CD4-positive, alpha-beta T cell treated with Interleukin-17A for 1 hour (primary cell): ENCODE measurements at regions not wholly inside any gene's neighbourhood (a gene's known extent, or its start where the extent isn't known, plus 50 kb on each side); places are given as distances from the start of the nearest gene placed in this dataset.

Experiments used
- DNase-seq: peaks from one replicate; pipeline ENCODE4 v3.0.0-alpha.2; 2020

DNA sequence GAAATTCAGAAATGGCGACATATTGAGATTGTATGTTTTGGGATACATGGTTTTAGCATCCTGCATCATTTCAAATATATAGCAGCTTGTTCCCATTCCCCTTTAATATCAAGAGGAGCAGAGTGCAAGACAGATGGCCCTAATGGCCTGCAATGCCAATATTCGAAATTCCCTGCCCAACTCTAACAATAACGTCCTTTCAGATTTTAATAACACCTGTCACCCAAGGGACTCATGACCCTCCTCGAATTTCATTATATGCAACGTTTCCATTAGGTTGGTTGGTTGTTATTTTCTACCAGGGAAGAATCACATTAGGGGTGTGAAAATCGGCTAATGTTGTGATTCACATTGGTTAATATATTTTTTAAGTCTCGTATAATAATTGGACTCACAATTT is 170.0 kb downstream of the TNFSF13B start:
- DNase-seq: no peak

DNA sequence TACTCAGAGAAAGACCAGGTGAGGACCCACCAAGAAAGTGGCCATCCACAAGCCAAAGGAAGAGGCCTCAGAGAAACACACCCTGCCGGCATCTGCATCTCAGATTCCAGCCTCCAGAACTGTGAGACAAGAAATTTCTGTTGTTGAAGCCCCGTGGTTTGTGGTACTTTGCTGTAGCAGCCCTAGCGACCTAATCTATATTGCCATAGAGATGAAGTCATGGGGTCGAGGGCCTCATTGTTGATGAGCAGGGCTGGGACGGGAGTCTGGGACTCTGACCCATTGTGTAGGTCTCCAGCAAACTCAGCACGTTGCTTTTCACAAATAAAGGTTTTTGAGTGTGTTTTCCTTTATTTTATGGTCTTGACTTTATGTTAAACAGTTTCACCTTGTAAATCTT is 174.9 kb downstream of the TNFSF13B start:
- no peak for DNase-seq

DNA sequence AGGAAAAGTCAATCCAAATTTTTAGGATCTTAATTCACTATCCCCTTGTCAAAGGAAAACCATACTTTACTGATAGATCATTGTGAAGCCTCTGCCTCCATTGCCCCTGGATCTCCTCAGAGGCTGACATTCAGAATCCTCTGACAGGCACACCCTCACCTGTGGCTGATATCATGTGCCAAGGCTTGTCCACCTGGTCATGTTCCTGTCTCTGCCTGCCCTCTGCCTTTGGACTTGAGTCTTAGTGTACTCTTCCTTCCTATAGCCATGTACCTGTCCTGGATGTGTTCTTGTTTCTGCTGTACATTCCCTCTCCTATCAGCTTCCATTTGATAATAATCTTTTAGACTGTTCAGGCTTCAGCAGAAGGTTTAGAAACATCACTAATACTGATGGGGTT is 179.4 kb downstream of the TNFSF13B start:
- DNase-seq: no peak

DNA sequence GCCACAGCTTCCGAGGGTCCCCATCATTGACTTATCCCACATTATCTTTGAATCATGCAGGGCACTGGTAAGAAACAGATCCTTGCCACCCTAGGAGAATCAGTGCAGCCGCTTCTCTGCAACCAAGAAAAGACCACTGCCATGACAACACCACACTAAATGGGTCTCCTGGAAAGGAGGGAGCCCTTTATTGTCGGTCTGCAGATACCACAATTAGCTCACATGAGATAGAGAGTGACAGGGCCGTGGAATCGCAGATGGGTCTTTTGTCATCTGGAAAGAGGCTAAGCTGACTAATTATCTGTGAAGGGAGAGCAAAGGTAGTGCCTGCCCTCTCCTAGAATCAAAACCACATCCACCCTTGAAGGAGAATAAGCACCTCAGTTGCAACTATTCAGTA is 178.3 kb upstream of the MYO16 start:
- no peak for DNase-seq

DNA sequence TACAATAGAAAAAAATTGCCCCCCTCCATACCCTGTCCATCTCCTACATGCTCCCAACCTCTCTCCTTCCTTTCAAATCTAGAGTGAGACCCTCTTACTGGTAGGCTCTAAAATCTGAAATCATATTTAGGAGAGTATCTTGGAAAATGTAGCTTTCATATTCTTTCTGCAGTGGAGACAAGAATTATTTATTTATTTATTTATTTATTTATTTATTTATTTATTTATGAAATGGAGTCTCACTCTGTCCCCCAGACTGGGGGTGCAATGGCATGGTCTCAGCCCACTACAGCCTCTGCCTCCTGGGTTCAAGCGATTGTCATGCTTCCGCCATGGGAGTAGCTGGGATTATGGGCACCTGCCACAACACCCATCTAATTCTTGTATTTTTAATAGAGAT is 174.1 kb upstream of the MYO16 start:
- no peak for DNase-seq

DNA sequence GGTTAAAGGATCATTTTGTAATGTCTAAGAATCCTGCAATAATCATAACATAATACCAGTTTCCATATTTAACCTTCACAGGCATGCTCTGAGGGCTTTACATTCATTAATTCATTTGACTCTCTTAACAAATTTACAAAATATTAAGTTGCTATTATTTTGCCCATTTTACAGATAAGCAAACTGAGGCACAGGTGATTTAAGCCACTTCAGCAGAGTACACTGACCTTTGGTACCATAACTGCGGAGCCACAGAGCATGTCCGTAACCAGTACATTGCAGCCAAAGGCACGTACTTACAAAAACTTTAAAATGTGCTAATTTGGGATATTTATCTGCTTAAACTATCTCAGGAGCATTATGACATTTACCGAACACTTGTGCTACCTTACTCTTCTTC is 169.4 kb upstream of the MYO16 start:
- no peak for DNase-seq

DNA sequence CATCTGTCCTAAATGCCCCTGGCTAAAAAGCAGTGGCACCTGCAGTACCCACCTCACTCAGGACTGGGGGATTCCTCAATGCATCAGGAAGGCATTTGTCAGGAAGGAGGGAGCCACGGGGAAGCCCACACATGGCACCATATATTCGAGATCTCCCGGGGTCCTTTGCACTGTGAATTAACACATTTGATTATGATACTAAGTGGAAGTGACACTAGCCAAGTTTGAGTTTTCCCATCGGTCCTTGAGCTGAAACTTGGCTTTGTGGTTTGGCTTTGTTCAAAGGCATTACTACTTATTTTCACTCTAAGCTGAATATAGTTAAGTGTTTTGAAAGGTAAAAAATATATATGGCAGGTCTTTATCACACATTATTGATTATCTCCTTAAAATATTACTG is 168.7 kb upstream of the MYO16 start:
- no peak for DNase-seq

DNA sequence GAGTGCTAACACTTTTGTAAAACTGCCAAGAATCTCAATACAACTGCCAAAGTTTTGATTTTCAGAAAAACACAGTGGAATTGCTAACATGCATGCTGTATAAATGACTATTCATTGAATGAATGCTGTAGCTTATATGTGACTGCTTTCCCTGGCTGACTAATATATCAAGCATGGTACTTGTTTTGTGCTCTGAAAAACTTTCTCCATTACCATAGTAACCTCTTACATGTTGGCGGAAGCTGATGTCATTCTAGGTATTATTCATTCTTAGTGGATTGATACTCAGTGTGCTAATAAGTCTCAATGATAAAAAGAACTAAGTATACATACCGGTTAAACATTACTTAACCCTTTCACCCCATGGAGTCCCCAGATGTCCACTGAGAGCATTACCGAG is 166.1 kb upstream of the MYO16 start:
- peak; percentile 14 for DNase-seq

DNA sequence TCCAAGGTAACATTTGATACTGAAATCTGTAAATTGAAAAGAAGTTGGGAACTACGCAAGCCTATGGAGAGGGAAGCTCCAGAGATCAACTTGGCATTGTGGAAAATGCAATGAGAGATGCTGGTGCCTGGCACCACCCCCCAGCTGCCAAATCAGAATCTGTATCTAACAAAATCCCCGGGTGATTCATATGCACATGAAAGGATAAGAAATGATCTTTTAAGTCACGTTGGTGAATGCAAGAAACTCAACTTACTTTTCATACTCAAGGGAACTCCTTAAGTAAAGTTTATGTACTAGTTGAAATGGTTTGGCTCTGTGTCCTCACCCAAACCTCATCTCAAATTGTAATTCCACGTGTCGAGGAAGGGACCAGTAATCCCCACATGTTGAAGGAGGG is 158.5 kb upstream of the MYO16 start:
- DNase-seq: no peak

DNA sequence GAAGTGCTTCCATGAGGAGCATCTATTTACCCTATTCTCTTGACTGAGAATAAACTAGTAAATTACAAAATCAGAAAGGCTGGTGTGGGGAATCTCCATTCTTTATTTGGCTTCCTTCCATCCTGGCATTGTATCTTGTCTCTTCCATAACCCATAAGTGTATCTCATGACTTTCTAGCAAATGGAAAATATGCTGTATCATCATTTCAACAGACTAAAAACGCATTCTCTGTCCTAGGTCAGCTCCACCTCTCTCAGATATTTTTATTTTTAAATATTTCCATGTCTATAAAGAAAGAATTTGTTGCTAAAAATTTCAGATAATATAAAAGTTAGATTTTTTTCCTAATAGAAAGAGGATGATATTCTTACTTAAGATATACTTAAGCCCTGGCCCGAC is 154.2 kb upstream of the MYO16 start:
- no peak for DNase-seq

DNA sequence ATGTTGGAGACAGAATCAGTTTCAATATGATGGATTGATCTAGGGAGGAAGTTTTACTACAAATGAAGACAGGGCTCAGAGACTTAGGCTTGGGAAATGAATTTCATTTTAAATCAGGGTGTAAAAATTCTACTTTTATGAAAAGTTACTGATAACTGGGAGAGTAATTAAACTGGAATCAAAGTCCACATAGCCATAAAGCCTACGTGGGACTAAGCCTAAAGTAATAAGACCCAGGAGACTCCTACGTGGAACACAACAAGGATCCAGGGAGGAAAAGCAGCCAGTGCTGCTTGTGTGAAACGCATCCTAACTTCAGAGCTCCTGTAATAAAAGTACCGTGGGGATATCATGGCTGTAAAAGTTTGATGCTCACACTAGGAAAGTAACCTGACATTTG is 152.0 kb upstream of the MYO16 start:
- DNase-seq: no peak

DNA sequence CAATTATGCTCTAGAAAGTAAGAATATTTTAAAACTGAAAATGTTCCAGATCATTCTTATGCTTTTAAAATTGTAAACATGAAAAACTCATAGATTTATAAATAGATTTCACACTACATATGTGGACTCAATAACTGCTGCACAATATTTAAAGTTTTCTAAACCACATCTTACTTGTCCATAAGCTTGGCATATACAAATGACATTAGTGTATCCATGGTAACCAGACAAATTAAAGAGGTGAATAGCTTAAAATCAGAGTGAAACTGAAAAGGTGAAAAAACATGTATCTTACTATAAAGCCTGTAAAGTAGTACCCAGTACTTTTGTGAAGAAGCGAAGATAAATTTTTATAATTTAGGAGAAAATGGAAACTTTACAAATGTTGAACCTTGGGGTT is 151.2 kb upstream of the MYO16 start:
- DNase-seq: no peak

DNA sequence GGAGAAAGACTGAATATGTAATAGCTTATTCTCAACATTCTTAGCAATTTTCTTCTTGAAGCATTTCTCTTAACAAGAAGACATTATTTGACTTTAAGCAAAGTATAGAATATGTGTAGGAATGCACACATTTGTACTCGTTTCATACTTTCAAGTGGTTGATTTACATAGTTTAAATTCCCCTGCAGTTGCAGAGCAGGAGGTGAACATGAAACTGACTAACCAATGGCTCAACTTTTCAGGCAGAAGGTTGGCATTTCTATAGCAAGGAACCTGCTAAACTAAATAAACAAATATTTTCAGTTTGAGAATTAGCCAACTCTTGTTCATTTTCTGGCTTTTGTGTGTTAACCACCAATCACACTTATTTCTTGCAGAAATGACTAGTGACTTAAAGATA is 145.4 kb upstream of the MYO16 start:
- DNase-seq: no peak

DNA sequence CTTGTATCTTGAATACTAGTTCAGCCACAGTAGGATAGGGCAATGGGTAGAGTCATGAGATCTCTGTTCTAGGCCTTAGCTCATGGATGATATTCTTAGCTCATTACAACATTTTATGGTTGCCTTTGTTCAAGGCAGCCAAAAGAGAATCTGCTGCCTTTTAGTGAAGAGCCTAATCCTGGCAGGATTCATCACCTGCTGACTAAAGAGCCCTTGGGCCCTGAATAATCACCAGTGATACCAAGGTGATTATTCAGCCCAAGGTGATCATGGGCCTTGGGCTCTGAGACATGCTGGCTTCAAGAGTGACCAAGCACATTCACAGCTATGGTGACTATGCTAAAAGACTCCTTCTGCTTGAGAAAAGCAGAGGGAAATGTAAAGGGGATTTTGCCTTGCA is 143.3 kb upstream of the MYO16 start:
- DNase-seq: no peak

DNA sequence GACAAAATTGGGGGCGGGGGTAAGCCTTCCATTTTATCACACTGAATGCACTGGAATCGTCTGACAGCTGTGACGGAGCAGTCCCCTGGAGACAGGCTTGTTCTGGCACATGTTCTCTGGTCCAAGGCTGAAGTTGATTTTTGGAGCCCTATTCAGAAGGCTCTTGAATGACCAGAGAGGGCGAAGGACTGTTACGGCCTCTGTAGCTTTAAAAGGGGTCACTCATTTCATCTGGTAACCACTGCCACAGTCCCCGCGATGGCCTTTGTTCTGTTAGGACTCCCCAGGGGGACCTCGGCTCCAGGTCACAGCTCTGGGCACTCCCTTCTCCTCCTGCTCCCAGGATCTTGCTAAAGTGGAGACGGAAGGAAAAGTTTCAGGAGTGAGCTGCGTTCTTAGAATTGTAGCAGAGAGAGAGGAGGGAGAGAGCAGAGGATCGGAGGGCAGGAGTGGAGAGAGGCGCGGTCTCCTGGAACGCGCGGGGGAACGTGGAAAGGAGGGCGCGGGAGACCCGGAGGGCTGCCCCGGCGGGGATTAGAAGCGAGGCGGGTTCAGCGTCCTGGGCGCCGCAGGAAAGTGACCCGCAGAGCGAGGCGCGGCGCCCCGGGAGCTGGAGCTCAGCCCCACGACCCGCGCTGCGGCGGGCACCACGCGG is 134.3 kb upstream of the MYO16 start:
- no peak for DNase-seq

DNA sequence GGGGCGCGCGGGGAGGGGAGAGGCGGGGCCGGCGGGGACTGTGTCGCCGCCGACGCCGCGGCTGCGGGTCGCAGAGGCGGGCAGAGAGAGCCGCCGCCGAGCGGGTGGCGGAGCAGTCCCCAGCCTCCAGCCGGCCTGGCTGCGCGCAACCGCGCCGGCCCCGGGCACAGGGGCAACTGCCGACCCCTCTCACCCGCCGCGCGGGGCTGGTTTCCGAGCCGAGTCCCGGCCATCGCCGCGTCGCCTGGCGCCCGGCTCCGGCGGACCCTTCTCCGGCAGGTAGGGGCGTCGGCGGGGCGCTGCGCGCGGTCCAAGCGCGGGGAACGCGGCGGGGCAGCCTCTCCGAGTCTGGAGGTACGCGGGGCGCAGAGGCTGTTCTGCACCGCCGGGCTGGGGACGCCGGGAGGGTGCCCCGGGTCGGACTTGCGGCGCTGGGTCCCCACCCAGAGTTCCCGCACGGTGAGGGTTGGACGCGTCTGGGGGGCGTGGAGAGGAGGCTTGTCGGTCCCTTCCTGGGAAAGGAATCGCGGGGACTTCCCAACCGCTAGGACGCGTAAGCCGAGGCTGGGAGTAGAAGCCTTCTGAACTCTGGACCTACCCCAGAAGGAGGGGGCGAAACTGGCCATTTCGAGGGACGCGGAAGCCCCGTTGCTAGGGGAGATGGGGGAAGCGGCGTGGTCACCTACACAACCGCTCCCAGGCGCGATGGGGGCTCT is 133.6 kb upstream of the MYO16 start:
- no peak for DNase-seq

DNA sequence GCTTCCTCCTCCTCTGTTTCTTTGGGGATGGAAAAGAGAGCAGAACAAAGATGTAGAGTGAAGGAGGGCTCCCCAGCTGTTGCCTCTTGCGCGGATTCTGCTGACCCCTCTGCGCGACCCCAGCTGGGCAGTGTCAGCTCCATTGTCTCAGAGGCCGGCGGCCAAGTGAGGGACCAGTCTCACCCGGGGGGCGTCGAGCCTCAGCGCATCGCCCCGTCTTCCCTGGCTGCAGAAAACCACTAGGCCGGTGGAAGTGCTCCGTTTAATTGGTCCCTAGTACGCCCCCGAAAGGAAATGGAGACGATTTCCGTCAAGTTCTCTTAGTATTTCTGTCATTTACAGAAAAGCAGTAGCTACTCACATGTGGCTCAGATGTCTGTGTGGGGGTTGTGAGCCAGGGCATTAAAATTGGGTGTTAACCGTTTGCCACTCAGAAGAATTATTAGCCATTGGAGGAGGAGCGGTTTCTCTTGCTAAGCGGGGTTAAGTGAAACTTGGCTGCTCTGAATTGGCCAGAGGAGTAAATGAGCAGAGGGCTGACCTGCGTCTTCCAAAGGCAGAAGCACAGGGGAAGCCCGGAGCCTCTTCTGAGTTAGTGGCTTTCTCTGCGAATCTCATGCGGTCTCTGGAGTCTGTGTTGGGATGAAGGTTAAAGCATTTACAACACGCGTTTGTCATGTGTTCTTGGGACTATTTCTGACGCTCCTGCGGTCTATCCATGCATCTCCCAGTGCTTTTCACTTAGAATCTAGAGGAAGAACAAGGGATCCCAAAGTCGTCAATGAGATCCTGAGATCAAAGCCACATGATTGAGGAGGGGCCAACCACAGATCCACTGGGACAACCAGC is 132.8 kb upstream of the MYO16 start:
- DNase-seq: peak; percentile 4

DNA sequence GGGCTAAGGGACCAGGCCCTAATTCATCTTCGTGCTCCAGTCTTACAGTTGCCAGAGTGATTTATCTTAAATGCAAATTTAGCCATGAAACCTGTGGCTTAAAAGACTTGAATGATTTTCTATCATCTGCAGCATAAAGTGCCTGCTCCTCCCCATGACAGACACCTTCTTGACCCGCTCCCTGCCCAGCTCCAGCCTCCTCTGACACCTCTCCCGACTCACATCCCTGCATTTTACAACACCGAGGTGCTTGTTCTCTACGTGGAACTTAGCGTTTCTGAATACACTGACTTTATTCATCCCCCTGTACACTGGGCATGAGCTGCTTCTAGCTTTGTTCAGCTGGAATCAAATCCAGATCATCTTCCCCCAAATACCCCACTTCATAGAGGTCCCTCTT is 128.7 kb upstream of the MYO16 start:
- DNase-seq: no peak

DNA sequence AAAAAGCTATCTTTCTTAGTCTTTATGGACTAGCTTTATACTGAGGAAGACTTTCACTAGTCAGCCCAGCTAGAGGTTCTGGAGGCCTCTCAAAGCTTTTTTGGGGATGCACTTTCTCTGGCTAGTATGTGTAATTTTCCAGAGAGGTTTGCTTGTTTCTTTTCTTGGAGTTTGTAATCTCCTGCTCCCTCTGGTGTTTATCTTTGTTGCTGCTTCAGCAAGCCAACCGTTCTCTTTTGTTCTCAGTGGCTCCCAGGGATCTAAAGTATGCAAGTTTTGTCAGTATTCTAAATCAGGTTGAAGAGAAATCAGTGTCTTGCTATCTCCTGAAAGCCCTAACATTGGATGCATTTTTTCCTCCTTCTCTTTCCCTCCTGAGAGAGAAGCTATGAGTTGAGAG is 121.1 kb upstream of the MYO16 start:
- peak; percentile 49 for DNase-seq

DNA sequence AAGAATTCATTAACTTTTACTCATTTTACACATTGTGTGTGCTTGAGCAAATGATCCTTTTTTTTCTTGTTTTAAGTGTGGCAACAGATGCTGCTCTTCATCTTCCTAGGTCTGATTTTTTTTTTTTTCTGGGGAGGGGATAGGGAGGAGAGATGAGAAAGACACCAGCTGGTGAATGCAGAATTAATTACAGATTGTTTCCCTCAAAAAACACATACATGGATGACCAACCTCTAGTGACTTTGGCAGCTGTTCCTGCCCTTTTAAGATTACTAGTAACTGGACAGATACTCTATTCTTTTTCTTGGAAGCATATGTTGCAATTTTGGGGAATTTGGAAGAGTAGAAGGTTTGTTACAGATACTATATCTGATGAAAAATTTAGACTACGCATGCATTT is 103.6 kb upstream of the MYO16 start:
- no peak for DNase-seq

DNA sequence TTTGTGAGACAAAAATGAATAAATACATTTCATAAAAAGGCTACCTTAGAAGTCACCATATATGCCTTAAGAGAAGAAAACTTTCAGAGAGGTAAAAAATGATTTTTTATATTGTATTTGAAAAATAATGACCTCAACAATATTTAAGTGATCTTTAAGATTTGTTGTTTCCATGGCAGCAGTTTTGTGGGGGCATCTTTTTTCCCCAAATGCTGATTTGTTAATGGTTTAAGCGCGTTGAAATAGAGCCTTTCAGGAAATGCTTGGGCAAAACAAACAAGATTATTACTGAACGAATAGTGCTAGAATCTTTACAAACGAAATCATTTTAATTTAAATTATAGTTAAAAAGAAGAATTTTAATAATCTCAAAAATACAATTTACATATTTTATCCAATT is 103.1 kb upstream of the MYO16 start:
- DNase-seq: no peak

DNA sequence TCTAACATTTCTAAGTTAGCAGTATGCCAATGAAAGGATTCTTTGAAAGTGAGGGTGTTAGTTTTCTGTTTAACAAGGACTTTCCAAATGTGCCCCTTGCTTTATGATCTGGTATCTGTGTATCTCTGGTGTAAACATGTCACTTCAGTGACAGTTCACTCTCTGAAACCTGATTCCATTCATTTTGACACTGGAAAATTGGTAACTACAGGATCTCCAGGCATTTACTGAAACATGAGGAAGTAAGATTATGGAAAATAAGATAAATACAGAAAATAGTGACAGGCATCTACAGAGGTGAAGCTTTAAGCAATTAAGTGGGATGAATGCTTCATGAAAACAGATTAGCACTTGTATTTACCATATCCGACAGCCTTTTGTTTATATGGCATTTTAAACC is 101.6 kb upstream of the MYO16 start:
- no peak for DNase-seq

DNA sequence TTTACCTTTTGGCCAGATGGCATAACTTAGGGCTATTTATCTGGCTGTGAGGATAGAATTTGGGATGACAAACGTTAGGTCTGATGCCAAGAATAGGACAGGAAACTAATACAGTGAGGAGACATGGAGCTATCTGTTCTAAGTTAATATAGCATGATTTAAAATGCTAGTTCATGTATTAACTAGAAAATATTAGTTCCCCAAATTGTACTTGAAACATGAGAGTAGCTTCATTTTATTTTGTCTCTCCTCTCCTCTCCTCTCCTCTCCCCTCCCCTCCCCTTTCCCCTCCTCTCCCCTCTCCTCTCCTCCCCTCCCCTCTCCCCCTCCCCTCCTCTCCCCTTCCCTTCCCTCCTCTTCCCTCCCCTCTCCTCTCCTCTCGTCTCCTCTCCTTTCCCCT is 101.1 kb upstream of the MYO16 start:
- no peak for DNase-seq

DNA sequence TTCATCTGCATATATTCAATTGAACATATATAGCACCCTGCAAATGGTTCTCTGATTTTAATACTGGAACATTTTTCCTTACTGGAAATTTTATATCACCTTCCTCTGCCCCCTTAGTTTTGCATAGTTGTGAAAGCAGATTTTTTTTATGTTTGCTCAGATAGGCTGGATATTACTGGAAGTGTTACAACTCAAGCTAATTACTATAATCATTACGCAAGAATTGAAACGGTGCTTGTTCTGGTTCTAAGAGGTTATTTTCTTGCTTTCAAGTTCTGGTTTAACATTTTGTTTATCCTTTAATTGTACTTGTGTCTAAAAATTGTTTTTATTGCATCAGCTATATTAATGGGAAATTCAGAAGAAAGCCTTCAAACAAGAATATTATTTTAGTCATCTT is 95.6 kb upstream of the MYO16 start:
- no peak for DNase-seq
